Central memory CD8-positive, alpha-beta T cell (primary cell): ENCODE measurements at regions not wholly inside any gene's neighbourhood (a gene's known extent, or its start where the extent isn't known, plus 50 kb on each side); places are given as distances from the start of the nearest gene placed in this dataset.

Source experiments
- ATAC-seq: fragments of 150-1000 bp; cut with Tn5 transposase; replicated peaks from 2 replicates; pipeline ENCODE4 v1.10.0; 2022; ENCODE audit warnings: mild to moderate bottlenecking, moderate FRiP score, moderate number of reproducible peaks; ENCODE audit not compliant: poor library complexity, severe bottlenecking; ENCODE audit errors: extremely low read depth
- DNase-seq, 2 donors: peaks; one replicate each; pipeline ENCODE4 v3.0.0; 2021; ENCODE audit warnings: low spot score in 2 of 2
- H3K27ac Mint-ChIP-seq: one replicate; pipeline ENCODE4 v1.8.0; 2022; ENCODE audit warnings: low read depth, mild to moderate bottlenecking, moderate library complexity, mixed read lengths
- H3K27me3 Mint-ChIP-seq: one replicate; pipeline ENCODE4 v1.8.0; 2022; ENCODE audit warnings: mixed read lengths
- H3K36me3 Mint-ChIP-seq: one replicate; pipeline ENCODE4 v1.8.0; 2022; ENCODE audit warnings: mild to moderate bottlenecking, moderate library complexity, mixed read lengths; ENCODE audit not compliant: insufficient read depth
- H3K4me1 Mint-ChIP-seq: one replicate; pipeline ENCODE4 v1.8.0; 2022; ENCODE audit warnings: mixed read lengths
- H3K4me3 Mint-ChIP-seq: one replicate; pipeline ENCODE4 v1.8.0; 2022; ENCODE audit warnings: mild to moderate bottlenecking, moderate library complexity, mixed read lengths
- H3K9me3 Mint-ChIP-seq: one replicate; pipeline ENCODE4 v1.8.0; 2022; ENCODE audit warnings: mixed read lengths

GRCh38 chr4:187276736-187277408 is 553.2 kb upstream of the FAT1 start:
- DNase-seq: no peak
- Mint-ChIP-seq H3K9me3 (peaks cover 7% of the 10 kb centered on the region), H3K4me1 (no peaks in the 10 kb centered on the region), H3K36me3 (no peaks in the 10 kb centered on the region), H3K27ac (no peak overlapping the region), H3K27me3 (no peaks in the 10 kb centered on the region), H3K4me3 (no peak overlapping the region)
- ATAC-seq: no peak

GRCh38 chr4:187283201-187283955 is 559.7 kb upstream of the FAT1 start:
- ATAC-seq: no peak

GRCh38 chr4:187286525-187286924 is 562.9 kb upstream of the FAT1 start:
- Mint-ChIP-seq H3K27me3 (no peaks in the 10 kb centered on the region), H3K27ac (no peak overlapping the region), H3K4me3 (no peak overlapping the region), H3K36me3 (no peaks in the 10 kb centered on the region), H3K4me1 (no peaks in the 10 kb centered on the region), H3K9me3 (peaks cover 14% of the 10 kb centered on the region)
- no peak for DNase-seq
- ATAC-seq: no peak

More at GRCh38 chr4:187283201-187283955, 559.7 kb upstream of the FAT1 start:
- H3K27me3 Mint-ChIP-seq: no peaks in the 10 kb centered on the region
- peaks cover 11% of the 10 kb centered on the region for H3K9me3 Mint-ChIP-seq
- H3K4me3 Mint-ChIP-seq: no peak overlapping the region
- H3K36me3 Mint-ChIP-seq: no peaks in the 10 kb centered on the region
- no peak for DNase-seq
- no peak overlapping the region for H3K27ac Mint-ChIP-seq
- no peaks in the 10 kb centered on the region for H3K4me1 Mint-ChIP-seq

- no peak for ATAC-seq
- H3K27ac Mint-ChIP-seq: no peak overlapping the region
- H3K36me3 Mint-ChIP-seq: no peaks in the 10 kb centered on the region
- no peaks in the 10 kb centered on the region for H3K4me1 Mint-ChIP-seq
- peaks cover 15% of the 10 kb centered on the region for H3K9me3 Mint-ChIP-seq
- no peaks in the 10 kb centered on the region for H3K27me3 Mint-ChIP-seq
- DNase-seq: no peak
- H3K4me3 Mint-ChIP-seq: no peak overlapping the region
These were observed 565.7 kb upstream of the FAT1 start for GRCh38 chr4:187289371-187289770.

- ATAC-seq (no peak), DNase-seq (no peak)
- Mint-ChIP-seq H3K4me3 (no peak overlapping the region), H3K27ac (no peak overlapping the region), H3K27me3 (no peaks in the 10 kb centered on the region), H3K9me3 (peaks cover 33% of the 10 kb centered on the region), H3K4me1 (no peaks in the 10 kb centered on the region), H3K36me3 (no peaks in the 10 kb centered on the region)
These were observed 571.2 kb upstream of the FAT1 start for GRCh38 chr4:187294861-187295260.

GRCh38 chr4:187301923-187302322 is 578.3 kb upstream of the FAT1 start:
- Mint-ChIP-seq H3K4me3 (no peak overlapping the region), H3K27ac (no peak overlapping the region), H3K9me3 (peaks cover 34% of the 10 kb centered on the region), H3K4me1 (no peaks in the 10 kb centered on the region), H3K27me3 (no peaks in the 10 kb centered on the region), H3K36me3 (peaks cover 2% of the 10 kb centered on the region)
- ATAC-seq: no peak
- no peak for DNase-seq

GRCh38 chr4:187302457-187303150 is 578.9 kb upstream of the FAT1 start:
- DNase-seq: no peak
- ATAC-seq: no peak
- H3K27me3 Mint-ChIP-seq: no peaks in the 10 kb centered on the region
- no peak overlapping the region for H3K4me3 Mint-ChIP-seq
- peaks cover 2% of the 10 kb centered on the region for H3K36me3 Mint-ChIP-seq
- no peak overlapping the region for H3K27ac Mint-ChIP-seq
- H3K4me1 Mint-ChIP-seq: no peaks in the 10 kb centered on the region
- peaks cover 29% of the 10 kb centered on the region for H3K9me3 Mint-ChIP-seq

DNA sequence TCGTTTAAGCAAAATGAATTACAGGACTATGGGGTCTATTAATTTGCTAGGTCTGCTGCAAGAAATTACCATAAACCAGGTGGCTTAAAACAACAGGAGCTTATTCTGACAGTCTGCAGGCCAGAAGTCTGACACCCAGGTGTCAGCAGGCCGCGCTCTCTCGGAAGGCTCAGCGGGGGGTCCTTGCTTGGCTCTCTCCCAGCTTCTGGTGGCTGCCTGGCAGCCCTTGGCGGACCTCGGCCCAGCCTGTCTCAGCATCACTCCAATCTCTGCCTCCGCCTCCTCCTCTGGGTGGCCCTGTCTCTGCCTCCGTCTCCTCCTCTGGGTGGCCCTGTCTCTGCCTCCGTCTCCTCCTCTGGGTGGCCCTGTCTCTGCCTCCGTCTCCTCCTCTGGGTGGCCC is 580.5 kb upstream of the FAT1 start:
- DNase-seq: no peak
- no peak for ATAC-seq
- no peak overlapping the region for H3K27ac Mint-ChIP-seq
- H3K4me3 Mint-ChIP-seq: no peak overlapping the region
- no peaks in the 10 kb centered on the region for H3K4me1 Mint-ChIP-seq
- peaks cover 2% of the 10 kb centered on the region for H3K36me3 Mint-ChIP-seq
- H3K27me3 Mint-ChIP-seq: no peaks in the 10 kb centered on the region
- H3K9me3 Mint-ChIP-seq: peaks cover 18% of the 10 kb centered on the region

DNA sequence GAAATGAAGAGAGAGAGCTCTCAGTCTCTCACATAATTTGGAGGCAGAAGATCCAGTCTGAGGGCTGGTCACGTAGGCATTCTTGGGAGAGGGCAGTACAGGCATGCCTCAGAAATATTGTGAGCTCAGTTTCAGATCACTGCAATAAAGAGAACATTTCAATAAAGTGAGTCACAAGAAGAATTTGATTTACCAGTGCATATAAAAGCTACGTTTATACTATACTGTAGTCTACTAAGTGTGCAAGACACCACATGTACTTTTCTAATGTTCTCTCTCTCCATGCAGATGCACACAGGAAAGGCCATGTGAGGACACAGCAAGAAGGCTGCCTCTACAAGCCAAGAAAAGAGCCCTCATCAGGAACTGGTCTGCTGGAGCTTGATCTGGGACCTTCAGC is 583.5 kb upstream of the FAT1 start:
- Mint-ChIP-seq H3K27me3 (no peaks in the 10 kb centered on the region), H3K4me1 (no peaks in the 10 kb centered on the region), H3K36me3 (peaks cover 2% of the 10 kb centered on the region), H3K27ac (no peak overlapping the region), H3K9me3 (peaks cover 11% of the 10 kb centered on the region), H3K4me3 (no peak overlapping the region)
- DNase-seq: no peak
- ATAC-seq: no peak

DNA sequence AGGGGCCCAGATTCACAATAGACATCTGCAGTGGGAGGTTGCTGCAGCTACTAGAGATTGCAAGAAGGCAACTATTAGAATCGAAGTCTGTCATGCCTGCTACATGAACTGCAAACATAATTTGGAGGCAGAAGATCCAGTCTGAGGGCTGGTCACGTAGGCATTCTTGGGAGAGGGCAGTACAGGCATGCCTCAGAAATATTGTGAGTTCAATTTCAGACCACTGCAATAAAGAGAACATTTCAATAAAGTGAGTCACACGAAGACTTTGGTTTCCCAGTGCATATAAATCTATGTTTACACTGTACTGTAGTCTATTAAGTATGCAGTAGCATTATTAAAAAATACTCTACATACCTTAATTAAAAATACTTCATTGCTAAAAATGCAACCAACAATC is 585.8 kb upstream of the FAT1 start:
- no peaks in the 10 kb centered on the region for H3K27me3 Mint-ChIP-seq
- H3K9me3 Mint-ChIP-seq: peaks cover 11% of the 10 kb centered on the region
- H3K4me1 Mint-ChIP-seq: no peaks in the 10 kb centered on the region
- H3K36me3 Mint-ChIP-seq: peaks cover 2% of the 10 kb centered on the region
- H3K4me3 Mint-ChIP-seq: no peak overlapping the region
- no peak overlapping the region for H3K27ac Mint-ChIP-seq
- ATAC-seq (no peak), DNase-seq (no peak)

DNA sequence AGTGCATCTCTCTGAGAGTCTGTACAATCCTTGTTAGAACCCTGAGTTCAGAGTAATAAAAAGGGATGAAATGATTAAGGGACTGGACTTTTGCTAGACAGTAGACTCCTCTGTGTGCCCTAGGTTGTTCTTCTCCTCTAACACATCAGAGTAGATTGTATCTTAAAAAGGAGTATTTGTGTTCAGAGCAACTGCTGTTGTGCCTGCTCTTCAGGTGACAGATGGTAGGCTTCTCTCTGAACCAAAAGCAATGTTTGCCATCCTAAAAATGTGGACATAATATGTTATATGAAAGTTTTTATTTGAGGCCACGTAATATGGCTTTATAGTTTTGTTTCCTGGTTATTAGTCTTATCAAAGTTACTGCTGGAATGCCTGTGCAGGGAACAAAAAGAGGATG is 588.6 kb upstream of the FAT1 start:
- H3K4me1 Mint-ChIP-seq: no peaks in the 10 kb centered on the region
- no peak overlapping the region for H3K4me3 Mint-ChIP-seq
- H3K36me3 Mint-ChIP-seq: no peaks in the 10 kb centered on the region
- ATAC-seq (no peak), DNase-seq (no peak)
- H3K27me3 Mint-ChIP-seq: no peaks in the 10 kb centered on the region
- H3K9me3 Mint-ChIP-seq: peaks cover 5% of the 10 kb centered on the region
- H3K27ac Mint-ChIP-seq: no peak overlapping the region

DNA sequence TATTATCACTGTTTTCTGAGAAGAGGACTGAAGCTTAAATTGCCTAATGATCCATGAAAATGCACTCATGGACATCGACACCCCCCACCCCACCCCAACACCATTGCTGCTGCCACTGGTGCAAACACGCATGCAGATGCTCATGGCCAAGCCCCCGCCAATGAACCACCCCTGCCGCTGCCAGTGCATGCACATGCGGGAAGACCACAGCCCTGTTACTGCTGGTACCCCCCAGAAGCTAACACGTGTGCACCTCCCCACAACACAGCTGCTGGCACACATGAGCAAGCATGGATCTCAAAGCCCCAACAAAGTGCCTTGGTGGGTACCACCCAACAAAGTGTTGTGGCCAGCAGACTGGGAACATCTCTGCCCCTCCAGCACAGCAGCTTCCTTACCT is 594.1 kb upstream of the FAT1 start:
- H3K4me1 Mint-ChIP-seq: no peaks in the 10 kb centered on the region
- no peak for ATAC-seq

GRCh38 chr4:187321711-187322110 is 598.1 kb upstream of the FAT1 start:
- ATAC-seq (no peak), DNase-seq (no peak)
- Mint-ChIP-seq H3K4me3 (no peak overlapping the region), H3K36me3 (no peaks in the 10 kb centered on the region), H3K27ac (no peak overlapping the region), H3K27me3 (no peaks in the 10 kb centered on the region), H3K4me1 (no peaks in the 10 kb centered on the region), H3K9me3 (peaks cover 15% of the 10 kb centered on the region)

More for the DNA sequence above, 594.1 kb upstream of the FAT1 start:
- H3K4me3 Mint-ChIP-seq: no peak overlapping the region
- no peaks in the 10 kb centered on the region for H3K27me3 Mint-ChIP-seq
- DNase-seq: no peak
- H3K36me3 Mint-ChIP-seq: no peaks in the 10 kb centered on the region
- peaks cover 11% of the 10 kb centered on the region for H3K9me3 Mint-ChIP-seq
- no peak overlapping the region for H3K27ac Mint-ChIP-seq
